GM20431 (cell line): ENCODE measurements at regions not wholly inside any gene's neighbourhood (a gene's known extent, or its start where the extent isn't known, plus 50 kb on each side); places are given as distances from the start of the nearest gene placed in this dataset.
"Not testable (repeated sequence)": the region's sequence is repeated elsewhere in the genome, so short reads cannot be mapped to it uniquely, and the experiment has no call there.

Experiments used
- in situ Hi-C: fragments of 300-500 bp; cut with MseI, MboI; formaldehyde crosslinking; loops from one replicate; pipeline ENCODE4 v1.15.0; 2020; ENCODE audit warnings: low sequenced_read_pairs; ENCODE audit not compliant: unreplicated experiment

DNA sequence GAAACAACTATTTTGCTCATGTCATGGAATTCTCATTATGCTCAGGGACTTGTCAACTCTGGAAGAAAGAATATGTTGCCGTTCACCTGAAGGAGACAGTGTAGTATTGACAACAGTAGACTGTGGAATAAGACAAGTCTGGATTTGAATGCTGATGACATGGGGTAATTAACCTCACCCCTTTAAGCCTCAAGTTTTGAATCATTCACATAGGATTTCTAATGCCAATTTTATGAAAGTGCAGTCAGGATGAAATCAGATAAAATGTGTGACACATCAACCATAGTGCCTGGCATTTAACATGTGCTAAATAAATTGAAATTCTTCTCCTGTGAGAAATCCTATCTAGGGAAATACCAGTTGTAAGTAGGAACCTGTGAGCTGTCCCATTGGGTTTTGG, 305.8 kb downstream of the KIF20B start:
- in situ Hi-C loops: no loop called here

DNA sequence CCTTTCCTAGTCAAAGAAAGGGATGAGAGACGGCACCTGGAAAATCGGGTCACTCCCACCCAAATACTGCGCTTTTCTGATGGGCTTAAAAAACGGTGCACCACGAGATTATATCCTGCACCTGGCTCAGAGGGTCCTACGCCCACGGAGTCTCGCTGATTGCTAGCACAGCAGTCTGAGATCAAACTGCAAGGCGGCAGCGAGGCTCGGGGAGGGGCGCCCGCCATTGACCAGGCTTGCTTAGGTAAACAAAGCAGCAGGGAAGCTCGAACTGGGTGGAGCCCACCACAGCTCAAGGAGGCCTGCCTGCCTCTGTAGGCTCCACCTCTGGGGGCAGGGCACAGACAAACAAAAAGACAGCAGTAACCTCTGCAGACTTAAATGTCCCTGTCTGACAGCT, 309.9 kb downstream of the KIF20B start:
- in situ Hi-C loops: not testable (repeated sequence)

DNA sequence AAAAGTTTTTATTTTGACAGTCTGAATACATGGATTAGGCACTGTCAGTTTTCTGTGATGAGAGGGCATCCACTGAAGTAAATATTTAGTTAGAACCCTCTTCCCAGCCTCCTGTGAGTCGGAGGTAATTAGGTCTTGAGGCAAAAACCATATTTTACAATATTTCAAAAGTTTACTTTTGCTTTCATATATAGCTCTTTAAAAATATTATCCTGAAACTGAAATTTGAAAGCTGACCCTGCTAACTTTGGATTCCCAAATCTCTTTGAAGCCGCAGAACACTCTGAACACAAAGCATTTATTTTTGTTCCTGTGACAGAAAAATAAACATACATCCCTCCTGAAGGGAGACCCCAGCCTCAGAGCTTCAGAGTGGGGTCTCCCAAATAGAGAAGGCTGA, 317.4 kb downstream of the KIF20B start:
- in situ Hi-C loops: no loop called here

- in situ Hi-C loops: no loop called here
Observed at GRCh38 chr10:90020506-90020905, 319.1 kb downstream of the KIF20B start.

- in situ Hi-C loops: no loop called here
Observed at GRCh38 chr10:90023950-90024349, 322.6 kb downstream of the KIF20B start.

GRCh38 chr10:90028312-90028711, 326.9 kb downstream of the KIF20B start:
- in situ Hi-C loops: no loop called here

GRCh38 chr10:90031776-90032175, 330.4 kb downstream of the KIF20B start:
- in situ Hi-C loops: no loop called here

- in situ Hi-C loops: no loop called here
Observed at GRCh38 chr10:90032519-90032918, 331.1 kb downstream of the KIF20B start.

GRCh38 chr10:90034862-90035261, 333.5 kb downstream of the KIF20B start:
- in situ Hi-C loops: not testable (repeated sequence)

- in situ Hi-C loops: no loop called here
Observed at GRCh38 chr10:90041585-90041984, 340.2 kb downstream of the KIF20B start.

DNA sequence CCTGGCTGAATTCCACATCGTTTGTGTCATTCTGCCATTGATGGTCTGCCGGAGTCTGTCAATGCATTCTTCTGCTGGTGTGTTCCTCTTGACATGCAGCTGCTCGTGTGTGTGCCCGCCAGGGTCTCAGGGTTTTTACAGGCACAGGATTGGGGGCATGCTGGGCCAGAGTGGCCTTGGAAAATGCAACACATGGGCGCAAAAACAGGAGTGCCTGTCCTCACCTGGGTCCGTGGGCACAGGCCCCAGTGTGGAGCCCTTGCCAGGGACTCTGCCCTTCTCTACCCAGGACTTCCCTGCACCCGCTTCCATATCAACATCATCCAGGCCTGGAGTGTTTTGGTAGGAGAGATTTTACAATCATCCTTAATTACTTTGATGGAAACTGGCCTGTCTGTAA, 340.7 kb downstream of the KIF20B start:
- in situ Hi-C loops: no loop called here

DNA sequence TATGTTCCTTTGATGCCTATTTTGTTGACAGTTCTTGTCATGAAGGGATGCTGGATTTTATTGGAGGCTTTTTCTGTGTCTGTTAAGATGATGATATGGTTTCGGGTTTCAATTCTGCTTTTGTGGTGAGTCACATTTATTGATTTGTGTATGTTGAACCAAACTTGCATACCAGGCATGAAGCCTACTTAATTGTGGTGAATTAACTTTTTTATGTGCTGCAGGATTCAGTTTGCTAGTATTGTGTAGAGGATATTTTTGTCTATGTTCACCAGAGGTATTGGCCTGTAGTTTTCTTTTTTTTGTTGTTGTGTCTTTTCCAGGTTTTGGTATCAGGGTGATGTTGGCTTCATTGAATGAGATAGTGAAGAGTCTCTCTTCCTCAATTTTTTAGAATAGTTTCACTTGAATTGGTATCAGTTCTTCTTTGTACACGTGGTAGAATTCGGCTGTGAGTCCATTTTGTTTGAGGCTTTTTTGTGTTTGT, 345.9 kb downstream of the KIF20B start:
- in situ Hi-C loops: no loop called here

GRCh38 chr10:90051053-90051452, 349.7 kb downstream of the KIF20B start:
- in situ Hi-C loops: no loop called here

- in situ Hi-C loops: no loop called here
Observed at GRCh38 chr10:90051474-90051873, 350.1 kb downstream of the KIF20B start.

GRCh38 chr10:90062786-90063185, 361.4 kb downstream of the KIF20B start:
- in situ Hi-C loops: no loop called here

- in situ Hi-C loops: no loop called here
Observed at GRCh38 chr10:90064295-90064694, 362.9 kb downstream of the KIF20B start.

- in situ Hi-C loops: no loop called here
Observed at GRCh38 chr10:90066435-90066834, 365.0 kb downstream of the KIF20B start.

DNA sequence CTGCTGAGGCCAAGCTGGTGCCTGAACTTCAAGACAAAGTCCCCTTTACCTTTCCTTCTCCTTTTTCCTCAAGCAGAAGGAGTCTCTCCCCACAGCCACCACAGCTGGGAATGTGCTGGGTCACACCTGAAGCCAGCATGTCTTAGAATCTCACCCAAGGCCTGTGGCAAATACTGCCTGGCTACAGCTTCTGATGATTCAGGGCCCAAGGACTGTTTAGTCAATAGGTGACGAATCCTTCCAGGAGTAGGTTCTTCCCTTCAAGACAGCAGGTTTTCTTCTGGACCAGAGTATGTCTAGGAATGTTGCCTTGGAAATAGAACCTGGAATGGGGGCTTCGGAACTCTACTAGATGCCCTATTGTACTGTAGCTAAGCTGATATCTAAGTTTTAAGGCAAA, 374.6 kb downstream of the KIF20B start:
- in situ Hi-C loops: no loop called here

GRCh38 chr10:90079819-90080218, 378.4 kb downstream of the KIF20B start:
- in situ Hi-C loops: no loop called here

GRCh38 chr10:90086606-90087190, 385.3 kb downstream of the KIF20B start:
- in situ Hi-C loops: not testable (repeated sequence)

GRCh38 chr10:90087197-90088023, 386.0 kb downstream of the KIF20B start:
- in situ Hi-C loops: no loop called here

DNA sequence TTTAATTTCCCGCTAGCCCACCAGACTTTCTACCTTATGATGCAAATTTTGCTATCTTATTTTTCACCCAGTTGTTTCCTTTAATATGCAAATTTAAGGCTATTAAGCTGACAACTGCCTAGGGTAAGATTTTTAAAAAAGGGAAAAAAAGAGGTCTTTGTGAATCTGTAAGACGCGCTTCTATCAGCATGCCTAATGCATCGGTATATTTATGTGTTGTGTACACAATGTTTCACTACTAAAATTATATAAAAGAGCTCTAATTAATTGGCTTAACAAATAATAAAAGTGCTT, 386.6 kb downstream of the KIF20B start:
- in situ Hi-C loops: no loop called here
